ENCODE measurements at regions not wholly inside any gene's neighbourhood (a gene's known extent, or its start where the extent isn't known, plus 50 kb on each side); places are given as distances from the start of the nearest gene placed in this dataset.
"Not testable (repeated sequence)": the region's sequence is repeated elsewhere in the genome, so short reads cannot be mapped to it uniquely, and the experiment has no call there.

DNA sequence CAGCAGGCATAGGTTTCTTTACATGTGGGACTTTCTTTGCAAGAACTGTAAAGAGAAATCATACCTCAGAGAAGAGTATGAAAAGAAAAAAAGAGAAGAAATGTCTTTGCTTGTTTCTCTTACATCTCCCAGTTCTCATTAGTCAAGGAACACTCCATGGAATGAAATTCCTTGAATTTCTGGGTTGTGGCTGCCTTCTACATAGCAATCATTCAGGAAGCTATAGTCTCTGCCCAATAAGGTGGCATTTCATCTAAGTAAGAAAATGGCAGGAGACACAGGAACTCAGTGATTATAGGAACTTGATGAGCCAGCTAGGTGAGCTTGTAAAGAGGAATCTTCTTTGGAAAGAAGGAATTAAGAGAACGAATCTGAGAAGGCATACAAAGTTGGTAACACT lies 197.0 kb upstream of the FKBP1C start:
- no peak for DNase-seq (ENCODE audit: low spot score)

DNA sequence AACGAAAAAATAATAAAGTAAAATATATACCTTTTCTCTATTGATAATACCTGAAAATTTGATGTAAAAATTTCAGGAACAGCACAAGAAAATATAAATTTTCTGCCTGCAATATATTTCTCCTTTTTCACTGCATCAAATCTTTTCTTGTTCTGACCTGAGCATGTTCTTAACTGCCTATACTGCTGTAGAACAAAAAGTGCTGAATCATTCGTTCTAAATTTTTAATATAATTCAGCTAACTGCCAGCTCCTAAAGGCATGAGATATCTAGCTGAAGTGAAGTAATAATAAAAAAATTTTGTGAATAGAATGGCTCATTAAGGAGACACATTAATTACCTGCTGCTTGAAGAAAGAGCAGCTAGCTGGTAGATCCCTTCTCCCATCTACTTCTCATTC lies 188.6 kb upstream of the FKBP1C start:
- DNase-seq (ENCODE audit: low spot score) = no peak

DNA sequence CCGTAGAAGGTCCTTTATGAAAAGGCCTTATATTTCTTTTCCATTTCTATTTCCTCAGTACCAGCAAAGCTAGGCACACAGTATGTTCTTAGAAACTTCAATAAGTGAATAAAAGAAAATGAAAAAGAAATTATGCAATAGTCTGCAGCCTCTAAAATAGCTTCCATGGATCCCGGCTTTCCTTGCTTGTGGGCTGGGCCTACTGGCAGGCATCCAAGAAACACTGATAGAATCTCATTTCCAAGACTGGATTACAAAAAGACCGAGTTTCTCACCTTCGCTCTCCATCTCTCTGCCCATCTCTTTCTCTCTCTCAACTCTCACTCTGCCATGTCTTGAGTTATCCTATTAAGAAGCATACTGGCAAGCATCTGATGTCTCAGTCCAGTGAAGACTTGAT lies 187.5 kb upstream of the FKBP1C start:
- DNase-seq (ENCODE audit: low spot score) = no peak

DNA sequence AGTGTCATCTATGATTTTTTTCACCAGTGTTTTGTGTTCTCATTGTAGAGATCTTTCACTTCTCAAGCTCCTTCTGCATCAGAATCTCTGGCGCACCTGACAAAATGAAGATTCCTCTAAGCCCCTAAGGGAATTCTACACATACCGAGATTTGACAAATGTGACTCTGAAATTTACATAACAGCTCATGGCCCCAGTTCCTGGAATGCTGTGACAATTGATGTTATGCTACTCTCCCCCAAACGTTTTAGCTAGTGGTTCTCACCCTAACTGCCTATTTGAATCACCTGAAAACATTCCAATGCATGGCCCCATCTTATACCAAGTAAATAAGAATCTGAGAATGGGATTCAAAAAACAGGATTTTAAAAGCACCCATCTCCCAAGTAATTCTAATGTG lies 162.1 kb upstream of the FKBP1C start:
- no peak for DNase-seq (ENCODE audit: low spot score)

DNA sequence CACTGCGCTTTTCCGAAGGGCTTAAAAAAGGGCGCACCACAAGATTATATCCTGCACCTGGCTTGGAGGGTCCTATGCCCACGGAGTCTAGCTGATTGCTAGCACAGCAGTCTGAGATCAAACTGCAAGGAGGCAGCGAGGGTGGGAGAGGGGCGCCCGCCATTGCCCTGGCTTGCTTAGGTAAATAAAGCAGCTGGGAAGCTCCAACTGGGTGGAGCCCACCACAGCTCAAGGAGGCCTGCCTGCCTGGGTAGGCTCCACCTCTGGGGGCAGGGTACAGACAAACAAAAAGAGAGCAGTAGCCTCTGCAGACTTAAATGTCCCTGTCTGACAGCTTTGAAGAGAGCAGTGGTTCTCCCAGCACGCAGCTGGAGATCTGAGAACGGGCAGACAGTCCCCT lies 158.1 kb upstream of the FKBP1C start:
- not testable (repeated sequence) for DNase-seq (ENCODE audit: low spot score)

DNA sequence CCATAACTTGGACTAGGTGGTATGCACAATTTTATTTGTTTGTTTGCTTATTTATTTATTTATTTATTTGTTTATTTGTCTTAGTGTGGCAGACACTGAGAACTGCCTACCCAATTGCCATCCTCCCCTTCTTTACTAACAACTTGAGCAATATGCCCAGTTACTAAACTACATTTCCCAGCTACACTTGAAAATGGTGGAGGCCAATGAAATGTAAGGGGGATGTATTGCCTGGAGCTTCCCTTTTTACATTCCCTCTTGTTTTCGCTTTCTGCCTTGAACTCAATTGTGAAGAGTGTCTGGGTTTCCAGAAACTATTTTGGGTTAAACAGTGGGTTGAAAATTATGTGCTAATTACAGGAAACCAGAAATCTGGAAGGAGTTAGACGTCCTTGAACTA lies 152.7 kb upstream of the FKBP1C start:
- DNase-seq (ENCODE audit: low spot score) = no peak

DNA sequence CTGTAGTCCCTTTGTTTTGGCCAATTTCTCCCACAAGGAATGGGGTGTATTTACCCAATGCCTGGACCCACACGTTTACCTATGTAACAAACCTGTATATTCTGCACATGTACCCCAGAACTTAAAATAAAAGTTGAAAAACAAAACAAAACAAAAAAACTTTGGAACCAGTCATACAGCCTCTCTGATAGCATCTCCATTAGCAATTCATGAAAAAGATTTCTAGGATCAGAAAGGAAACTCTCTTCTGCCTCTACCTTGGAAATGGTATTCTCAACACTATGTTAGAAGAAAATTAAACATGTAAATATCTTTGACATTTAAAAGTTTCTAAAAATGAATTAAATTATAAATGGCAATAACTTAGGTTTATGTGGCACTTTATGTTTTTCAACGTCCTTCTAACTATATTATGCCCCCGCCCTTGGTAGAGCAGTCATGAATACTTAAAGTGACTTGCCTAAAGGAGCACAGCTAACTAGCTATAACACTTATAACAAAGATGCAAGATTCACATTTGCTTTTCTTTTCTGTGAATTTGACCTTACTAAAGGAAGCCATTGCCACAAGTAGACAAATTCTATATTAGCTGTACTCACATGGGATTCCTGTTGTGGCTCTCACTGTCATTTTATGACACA lies 147.5 kb upstream of the FKBP1C start:
- DNase-seq (ENCODE audit: low spot score) = no peak

DNA sequence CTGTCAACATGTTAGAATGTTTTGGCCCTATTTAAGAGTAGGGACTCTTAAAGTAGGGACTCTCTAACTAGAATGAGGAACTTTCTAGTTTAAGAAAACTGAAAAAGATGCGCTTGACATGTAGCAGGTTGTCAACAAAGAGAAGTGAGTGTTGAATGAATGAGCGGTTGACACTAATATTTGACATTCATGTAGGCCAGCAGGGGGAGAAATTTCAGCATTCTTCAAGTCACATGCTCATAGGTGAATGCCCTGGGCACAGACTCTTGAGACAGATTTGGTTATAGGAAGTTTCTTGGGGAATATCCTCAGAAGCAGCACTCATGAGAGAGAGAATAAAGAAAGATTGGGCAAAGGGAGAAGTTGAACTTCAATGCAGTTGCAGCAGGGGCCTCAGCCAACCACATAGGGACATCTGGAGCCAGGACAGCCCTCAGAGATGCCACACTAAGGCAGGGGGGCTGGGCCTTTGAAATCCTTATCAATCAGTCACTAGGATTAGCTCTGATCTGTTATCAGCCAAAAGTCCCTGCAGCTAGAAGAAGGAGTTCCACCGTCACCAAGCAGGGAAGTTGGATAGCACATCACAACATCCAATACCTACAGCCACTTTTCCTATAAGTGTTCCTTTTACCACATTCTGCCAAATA lies 145.1 kb upstream of the FKBP1C start:
- no peak for DNase-seq (ENCODE audit: low spot score)

DNA sequence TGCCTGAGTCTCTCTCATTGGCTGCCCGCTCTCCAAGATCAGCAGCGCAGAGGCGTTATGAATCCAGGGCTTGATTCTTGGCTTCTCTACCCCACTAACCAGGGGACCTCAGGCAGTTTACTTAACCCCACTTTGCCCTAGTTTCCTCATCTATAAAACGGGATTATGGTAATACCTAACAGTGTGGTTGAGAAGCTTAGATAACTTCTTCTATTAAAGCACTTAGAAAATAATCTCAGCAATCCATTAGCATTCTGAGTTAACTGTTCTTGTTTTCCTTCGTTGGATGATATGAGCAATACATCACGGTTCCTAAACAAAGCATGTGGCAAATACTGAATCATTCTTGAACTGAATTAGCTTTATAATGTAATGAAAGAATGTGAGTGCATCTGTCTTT lies 116.3 kb upstream of the FKBP1C start:
- DNase-seq (ENCODE audit: low spot score) = no peak

DNA sequence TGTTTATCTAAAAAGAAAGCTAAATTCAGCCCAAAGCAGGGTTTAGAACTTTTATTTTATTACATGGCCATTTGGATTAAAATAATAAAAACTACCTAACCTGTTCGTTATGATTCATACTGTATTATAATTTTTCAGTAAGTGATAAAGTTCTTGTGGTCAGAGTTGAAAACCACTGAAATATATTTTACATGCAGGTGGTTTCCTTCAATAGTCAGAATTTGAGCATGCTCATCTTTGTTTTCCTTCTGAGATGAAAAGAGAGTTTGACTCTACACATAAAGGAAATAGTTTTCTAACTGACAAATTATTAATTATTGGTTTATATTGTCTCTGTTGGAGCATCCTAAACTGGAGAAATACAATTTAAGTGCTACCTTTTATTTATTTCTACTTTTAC lies 114.0 kb upstream of the FKBP1C start:
- DNase-seq (ENCODE audit: low spot score) = no peak

DNA sequence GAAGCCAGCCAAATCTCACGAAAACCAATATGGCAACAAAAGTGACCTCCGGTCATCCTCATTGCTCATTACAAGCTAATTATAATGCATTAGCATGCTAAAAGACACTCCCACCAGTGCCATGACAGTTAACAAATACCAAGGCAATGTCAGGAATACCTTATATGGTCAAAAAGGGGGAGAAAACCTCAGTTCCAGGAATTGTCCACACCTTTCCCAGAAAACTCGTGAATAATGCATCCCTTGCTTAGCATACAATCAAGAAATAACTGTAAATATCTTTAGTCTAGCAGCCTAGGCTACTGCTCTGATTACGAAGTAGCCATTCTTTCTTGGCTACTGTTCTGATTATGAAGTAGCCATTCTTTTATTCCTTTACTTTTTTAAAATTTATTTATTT lies 112.5 kb upstream of the FKBP1C start:
- no peak for DNase-seq (ENCODE audit: low spot score)

DNA sequence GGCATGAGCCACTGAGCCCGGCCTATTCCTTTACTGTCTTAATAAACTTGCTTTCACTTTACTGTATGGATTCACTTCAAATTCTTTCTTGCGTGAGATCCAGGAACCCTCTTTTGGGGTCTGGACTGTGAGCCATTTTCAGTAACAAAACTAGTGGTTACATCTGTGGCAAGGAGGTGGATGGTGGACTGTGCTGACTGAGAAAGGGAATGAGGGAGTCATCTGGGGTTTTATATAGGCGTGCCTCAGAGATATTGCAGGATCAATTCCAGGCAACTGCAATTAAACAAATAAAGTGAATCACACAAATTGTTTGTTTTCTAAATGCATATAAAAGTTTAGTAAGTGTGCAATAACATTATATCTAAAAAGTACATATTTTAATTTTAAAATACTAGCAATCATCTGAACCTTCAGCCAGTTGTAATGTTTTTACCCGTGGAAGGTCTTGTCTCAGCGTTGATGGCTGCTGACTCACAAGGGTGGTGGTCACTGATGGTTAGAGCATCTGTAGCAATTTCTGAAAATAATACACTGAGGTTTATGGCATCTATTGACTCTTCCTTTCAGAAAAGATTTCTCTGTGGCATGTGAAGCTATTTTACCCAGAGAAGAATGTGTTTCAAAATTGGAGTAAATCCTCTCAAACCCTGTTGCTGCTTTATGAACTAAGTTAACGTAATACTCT lies 111.4 kb upstream of the FKBP1C start:
- no peak for DNase-seq (ENCODE audit: low spot score)

DNA sequence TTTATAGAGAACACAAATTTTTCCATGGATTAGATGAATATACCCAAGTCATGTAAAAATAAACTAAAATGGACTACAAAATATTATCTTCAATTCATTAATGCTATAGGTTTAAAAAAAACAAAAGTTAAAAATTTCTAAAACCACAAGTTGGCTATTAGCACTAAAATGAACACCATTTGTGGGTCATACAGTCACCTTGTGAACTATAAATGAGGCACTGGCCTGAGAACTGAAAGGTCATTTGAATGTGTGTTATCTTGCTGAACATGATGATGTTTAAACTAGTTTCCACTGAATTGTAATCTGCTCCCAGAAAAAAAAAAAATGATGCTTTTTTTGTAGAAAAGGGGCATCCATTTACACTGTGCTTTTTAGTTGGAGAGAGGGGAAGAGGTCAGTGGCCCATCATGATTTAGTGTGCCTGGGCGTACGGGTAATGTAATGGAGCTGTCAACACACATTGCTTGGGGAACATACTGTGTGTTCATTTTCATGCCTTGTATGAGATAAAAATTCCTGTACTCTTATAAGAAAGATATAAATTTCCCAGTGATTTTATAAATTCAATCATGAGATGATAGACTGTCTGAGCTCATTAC lies 96.6 kb upstream of the FKBP1C start:
- DNase-seq (ENCODE audit: low spot score) = no peak

DNA sequence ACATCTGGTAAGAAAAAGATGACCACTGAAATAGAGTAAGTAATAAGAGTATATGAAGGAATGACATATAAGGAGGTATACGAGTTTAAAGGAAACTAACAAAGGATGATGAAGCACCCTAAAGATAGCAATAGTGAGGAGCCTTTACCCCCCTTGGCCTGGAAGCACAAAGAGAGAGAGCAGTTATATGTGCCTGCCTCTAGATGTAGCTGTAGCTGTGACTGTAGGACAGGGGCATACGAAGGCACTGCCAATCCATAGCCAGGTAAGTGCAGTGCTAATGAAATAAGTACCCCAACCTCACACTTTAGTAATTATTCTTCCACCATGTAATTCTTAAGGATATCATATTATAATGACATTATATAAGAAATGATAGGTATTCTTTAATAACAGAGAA lies 90.1 kb upstream of the FKBP1C start:
- DNase-seq (ENCODE audit: low spot score) = peak; percentile 1

DNA sequence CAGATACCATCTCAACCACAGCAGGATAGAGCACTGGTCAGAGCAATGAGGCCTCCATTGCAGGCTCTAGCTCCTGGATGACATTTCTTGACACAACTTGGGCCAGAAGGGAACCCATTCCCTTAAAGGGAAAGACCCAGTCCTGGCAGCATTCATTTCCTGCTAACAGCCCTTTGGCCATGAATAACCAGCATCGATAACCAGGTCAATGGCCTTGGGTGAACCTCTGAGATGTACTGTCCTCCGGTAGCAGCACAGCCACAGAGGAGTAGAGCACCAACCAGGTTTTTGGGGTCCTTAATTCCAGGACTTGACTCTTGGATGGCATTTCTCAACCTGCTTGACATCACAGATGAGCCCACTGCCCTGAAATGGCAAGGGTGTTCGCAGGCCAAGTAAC lies 71.2 kb upstream of the FKBP1C start:
- DNase-seq (ENCODE audit: low spot score) = no peak

DNA sequence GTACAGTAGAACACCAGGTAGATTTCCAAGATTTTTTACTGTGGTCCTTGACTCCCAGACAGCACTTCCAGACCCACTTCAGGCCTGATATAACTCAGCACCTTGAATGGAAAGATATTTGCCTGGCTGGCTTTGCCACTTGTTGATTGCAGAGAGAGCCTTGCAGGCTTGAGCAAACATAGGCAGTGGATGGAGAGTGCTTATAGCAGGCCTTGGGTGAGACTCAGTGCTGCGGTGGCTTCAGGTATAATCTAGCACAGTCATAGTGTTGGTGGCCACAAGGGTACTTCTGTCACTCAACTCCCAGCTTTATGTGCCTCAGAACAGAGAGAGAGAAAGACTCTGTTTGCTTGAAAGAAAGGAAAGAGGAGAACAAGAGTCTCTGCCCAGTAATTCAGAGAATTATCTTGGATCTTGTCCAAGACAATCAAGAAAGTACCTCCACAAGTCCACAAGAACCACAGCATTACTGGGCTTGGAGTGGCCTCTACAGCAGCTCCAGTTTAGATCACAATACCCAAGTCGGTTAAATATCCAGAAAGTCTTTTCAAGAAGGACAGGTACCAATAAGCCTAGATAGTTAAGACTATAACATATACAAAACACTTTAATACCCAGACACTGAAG lies 70.5 kb upstream of the FKBP1C start:
- no peak for DNase-seq (ENCODE audit: low spot score)

DNA sequence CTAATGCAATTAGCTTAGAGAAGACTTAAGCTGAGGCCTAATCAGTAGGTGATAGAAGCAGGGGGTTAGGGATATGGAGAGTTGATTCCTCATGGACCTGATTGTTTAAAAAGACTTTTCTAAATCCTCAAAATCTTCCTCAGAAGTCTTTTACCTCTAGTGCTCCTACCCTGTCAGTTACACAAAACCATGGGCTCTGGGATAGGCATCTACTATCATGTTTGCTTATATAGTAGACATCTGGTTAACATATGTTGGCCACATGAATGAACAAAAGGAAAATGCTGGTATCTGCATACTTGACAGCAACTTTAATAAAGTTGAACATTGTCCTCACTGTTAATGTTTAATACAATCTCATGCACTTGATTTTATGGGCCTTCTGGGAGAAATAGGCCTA lies 61.5 kb upstream of the FKBP1C start:
- DNase-seq (ENCODE audit: low spot score) = no peak

DNA sequence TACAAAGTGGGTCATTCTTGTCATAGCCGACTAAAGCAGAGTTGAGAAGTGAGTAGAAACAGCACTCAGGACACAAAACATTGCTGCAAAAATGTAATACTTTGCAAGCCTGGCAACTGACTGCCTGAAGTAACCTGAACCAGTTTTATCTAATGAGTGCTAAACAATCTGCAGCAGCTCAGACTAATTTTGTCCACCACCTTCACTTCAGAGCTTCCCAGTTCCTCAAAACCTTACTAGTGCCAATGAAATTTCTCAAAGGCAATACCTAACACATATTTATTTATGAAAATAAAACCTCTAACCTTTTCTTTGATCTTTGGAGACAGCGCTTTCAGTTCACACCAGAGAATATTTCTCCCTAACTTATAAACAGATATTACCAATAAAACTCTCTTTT lies 56.7 kb upstream of the FKBP1C start:
- DNase-seq (ENCODE audit: low spot score) = no peak
